NB4 (cell line): ENCODE measurements at regions not wholly inside any gene's neighbourhood (a gene's known extent, or its start where the extent isn't known, plus 50 kb on each side); places are given as distances from the start of the nearest gene placed in this dataset.

Source experiments
- POLR2A ChIP-seq: IDR thresholded peaks from 2 replicates; pipeline ENCODE4 v1.6.1; 2011; ENCODE audit warnings: mild to moderate bottlenecking; ENCODE audit not compliant: insufficient read length; ENCODE audit errors: extremely low read depth
- TF ChIP-seq, protein P1 (sequence below): IDR thresholded peaks from one replicate; pipeline ENCODE4 v1.5.1; 2012; ENCODE audit warnings: low read depth, low read length

DNA sequence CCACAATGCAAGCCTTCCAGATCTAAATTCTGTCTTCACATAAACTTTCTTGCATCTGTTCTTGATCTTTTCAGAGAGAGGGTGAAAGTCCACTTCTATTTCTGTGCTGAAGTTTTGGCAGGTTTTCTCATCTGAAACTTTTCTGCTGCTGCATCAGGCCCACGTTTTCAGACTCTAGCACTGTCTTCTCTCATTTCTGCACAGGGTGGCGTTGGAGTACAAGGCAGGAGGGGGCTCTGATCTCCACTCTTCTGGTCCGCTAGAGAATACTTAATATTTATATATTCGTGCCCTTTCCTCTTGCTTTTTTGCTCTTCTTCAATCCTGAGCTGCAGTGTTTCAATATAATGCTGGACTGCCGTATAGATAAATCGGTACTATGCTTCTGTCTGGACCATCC, 204.0 kb upstream of the PRDM9 start:
- TF ChIP-seq, protein P1, sequence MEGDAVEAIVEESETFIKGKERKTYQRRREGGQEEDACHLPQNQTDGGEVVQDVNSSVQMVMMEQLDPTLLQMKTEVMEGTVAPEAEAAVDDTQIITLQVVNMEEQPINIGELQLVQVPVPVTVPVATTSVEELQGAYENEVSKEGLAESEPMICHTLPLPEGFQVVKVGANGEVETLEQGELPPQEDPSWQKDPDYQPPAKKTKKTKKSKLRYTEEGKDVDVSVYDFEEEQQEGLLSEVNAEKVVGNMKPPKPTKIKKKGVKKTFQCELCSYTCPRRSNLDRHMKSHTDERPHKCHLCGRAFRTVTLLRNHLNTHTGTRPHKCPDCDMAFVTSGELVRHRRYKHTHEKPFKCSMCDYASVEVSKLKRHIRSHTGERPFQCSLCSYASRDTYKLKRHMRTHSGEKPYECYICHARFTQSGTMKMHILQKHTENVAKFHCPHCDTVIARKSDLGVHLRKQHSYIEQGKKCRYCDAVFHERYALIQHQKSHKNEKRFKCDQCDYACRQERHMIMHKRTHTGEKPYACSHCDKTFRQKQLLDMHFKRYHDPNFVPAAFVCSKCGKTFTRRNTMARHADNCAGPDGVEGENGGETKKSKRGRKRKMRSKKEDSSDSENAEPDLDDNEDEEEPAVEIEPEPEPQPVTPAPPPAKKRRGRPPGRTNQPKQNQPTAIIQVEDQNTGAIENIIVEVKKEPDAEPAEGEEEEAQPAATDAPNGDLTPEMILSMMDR = no peak
- TF ChIP-seq POLR2A = no peak
